GM23248 (cell line): ENCODE measurements at regions not wholly inside any gene's neighbourhood (a gene's known extent, or its start where the extent isn't known, plus 50 kb on each side); places are given as distances from the start of the nearest gene placed in this dataset.
"Not testable (repeated sequence)": the region's sequence is repeated elsewhere in the genome, so short reads cannot be mapped to it uniquely, and the experiment has no call there.

Experiments
- DNase-seq: peaks from one replicate; pipeline ENCODE4 v3.0.0-alpha.2; 2015
- H2AFZ ChIP-seq: fragments of 200-600 bp; sonication (generic); 2 replicates; pipeline ENCODE4 v1.6.1; 2016; ENCODE audit warnings: antibody characterized with exemption
- H3F3A ChIP-seq: fragments of 200-600 bp; sonication (generic); 2 replicates; pipeline ENCODE4 v1.6.1; 2016; ENCODE audit warnings: mild to moderate bottlenecking, antibody characterized with exemption, mixed run types; ENCODE audit not compliant: insufficient read depth
- H3K27ac ChIP-seq: fragments of 200-600 bp; sonication (generic); 2 replicates; pipeline ENCODE4 v1.5.1; 2016; ENCODE audit warnings: mild to moderate bottlenecking
- H3K27me3 ChIP-seq: fragments of 200-600 bp; sonication (generic); replicated peaks from 2 replicates; pipeline ENCODE4 v1.6.1; 2016; ENCODE audit warnings: mild to moderate bottlenecking; ENCODE audit not compliant: insufficient read depth
- H3K36me3 ChIP-seq: fragments of 200-600 bp; sonication (generic); 2 replicates; pipeline ENCODE4 v1.6.1; 2016; ENCODE audit warnings: low read depth, mild to moderate bottlenecking
- H3K4me1 ChIP-seq: fragments of 200-600 bp; sonication (generic); 2 replicates; pipeline ENCODE4 v1.6.1; 2016; ENCODE audit warnings: mild to moderate bottlenecking; ENCODE audit not compliant: insufficient read depth
- H3K4me2 ChIP-seq: fragments of 200-600 bp; sonication (generic); one replicate; pipeline ENCODE4 v1.6.1; 2016; ENCODE audit warnings: mild to moderate bottlenecking; ENCODE audit not compliant: unreplicated experiment
- H3K4me3 ChIP-seq: fragments of 200-600 bp; sonication (generic); 2 replicates; pipeline ENCODE4 v1.5.1; 2016; ENCODE audit warnings: mild to moderate bottlenecking
- H3K79me2 ChIP-seq: fragments of 200-600 bp; sonication (generic); 2 replicates; pipeline ENCODE4 v1.6.1; 2016; ENCODE audit warnings: mild to moderate bottlenecking; ENCODE audit not compliant: insufficient read depth
- H3K9ac ChIP-seq: fragments of 200-600 bp; sonication (generic); 2 replicates; pipeline ENCODE4 v1.6.1; 2016; ENCODE audit warnings: mild to moderate bottlenecking
- H3K9me2 ChIP-seq: fragments of 200-600 bp; sonication (generic); 2 replicates; pipeline ENCODE4 v1.6.1; 2016; ENCODE audit warnings: mixed run types, mild to moderate bottlenecking, moderate library complexity; ENCODE audit not compliant: insufficient read depth
- H3K9me3 ChIP-seq: fragments of 200-600 bp; sonication (generic); one replicate; pipeline ENCODE4 v1.6.1; 2017; ENCODE audit warnings: low read depth
- H4K20me1 ChIP-seq: fragments of 200-600 bp; sonication (generic); 2 replicates; pipeline ENCODE4 v1.6.0; 2016; ENCODE audit not compliant: insufficient read depth
- EZH2 ChIP-seq: fragments of 200-600 bp; sonication (generic); IDR thresholded peaks from 2 replicates; pipeline ENCODE4 v1.6.1; 2018; ENCODE audit warnings: antibody characterized with exemption, mild to moderate bottlenecking; ENCODE audit not compliant: insufficient read depth, poor library complexity, severe bottlenecking
- EZH2phosphoT487 ChIP-seq: fragments of 200-600 bp; sonication (generic); IDR thresholded peaks from 2 replicates; pipeline ENCODE4 v1.6.1; 2018; ENCODE audit warnings: antibody characterized with exemption, moderate library complexity, mild to moderate bottlenecking, low read depth; ENCODE audit not compliant: insufficient read depth
- WGBS, 2 experiments: methylation state at CpG; one replicate each; pipeline ENCODE4 v1.1.6; 2015 to 2017; ENCODE audit warnings: low lambda C conversion rate in 2 of 2, low coverage in 1 of 2; ENCODE audit errors: missing lambda C conversion rate in 2 of 2; 5-methylcytosine and 5-hydroxymethylcytosine counted together
- in situ Hi-C: fragments of 300-500 bp; cut with MboI; formaldehyde crosslinking; loops from 2 replicates; pipeline ENCODE4 v1.15.0; 2020

GRCh38 chr6:86872810-86873209, 64.5 kb upstream of the HTR1E start:
- not testable (repeated sequence) for DNase-seq, H3K9ac ChIP-seq, H3K4me3 ChIP-seq, H4K20me1 ChIP-seq, H3K4me1 ChIP-seq, H3K79me2 ChIP-seq, H3K36me3 ChIP-seq, H3K4me2 ChIP-seq, H3K27ac ChIP-seq, H3F3A ChIP-seq, H3K27me3 ChIP-seq, H3K9me3 ChIP-seq, H3K9me2 ChIP-seq, H2AFZ ChIP-seq
- in situ Hi-C loops, result loop anchor here (25.0 kb wide), 1 partner anchor 1111 kb away; no protein-coding TSS in a partner anchor
- WGBS, 2 experiments, result 61 to 67% methylated on average over 16 of the region's 16 CpGs

GRCh38 chr6:86871681-86872080, 65.6 kb upstream of the HTR1E start:
- TF ChIP-seq EZH2 (no peak), EZH2phosphoT487 (no peak)
- no peaks in the 10 kb centered on the region for H4K20me1 ChIP-seq
- no peak for DNase-seq
- no peaks in the 10 kb centered on the region for H3K27me3 ChIP-seq
- H3K4me1 ChIP-seq, result no peaks in the 10 kb centered on the region
- no peak overlapping the region for H3K27ac ChIP-seq
- WGBS, 2 experiments, result 0% methylated on average over 1 of the region's 1 CpG
- no peak overlapping the region for H3K4me2 ChIP-seq
- H3K79me2 ChIP-seq, result no peaks in the 10 kb centered on the region
- no peaks in the 10 kb centered on the region for H3K9me2 ChIP-seq
- H2AFZ ChIP-seq, result no peak overlapping the region
- H3F3A ChIP-seq, result no peaks in the 10 kb centered on the region
- in situ Hi-C loops, result loop anchor here (25.0 kb wide), 1 partner anchor 1109 kb away; no protein-coding TSS in a partner anchor
- no peak overlapping the region for H3K4me3 ChIP-seq
- no peaks in the 10 kb centered on the region for H3K36me3 ChIP-seq
- no peaks in the 10 kb centered on the region for H3K9me3 ChIP-seq
- H3K9ac ChIP-seq, result no peak overlapping the region

GRCh38 chr6:86869500-86869899, 67.8 kb upstream of the HTR1E start:
- Histone ChIP-seq H3K27me3 (no peaks in the 10 kb centered on the region), H3K79me2 (no peaks in the 10 kb centered on the region), H3F3A (no peaks in the 10 kb centered on the region), H3K4me3 (no peak overlapping the region), H2AFZ (no peak overlapping the region), H3K36me3 (no peaks in the 10 kb centered on the region), H3K4me1 (no peaks in the 10 kb centered on the region), H3K27ac (no peak overlapping the region), H3K9ac (no peak overlapping the region), H3K4me2 (no peak overlapping the region), H3K9me2 (no peaks in the 10 kb centered on the region), H4K20me1 (no peaks in the 10 kb centered on the region), H3K9me3 (no peaks in the 10 kb centered on the region)
- TF ChIP-seq EZH2 (no peak), EZH2phosphoT487 (no peak)
- 16 to 24% methylated on average over 1 of the region's 1 CpG for WGBS, 2 experiments
- no peak for DNase-seq
- in situ Hi-C loops, result loop anchor here (25.0 kb wide), 1 partner anchor 1107 kb away; no protein-coding TSS in a partner anchor

GRCh38 chr6:86859513-86859912, 77.8 kb upstream of the HTR1E start:
- no peaks in the 10 kb centered on the region for H3K9me2 ChIP-seq
- no peak overlapping the region for H2AFZ ChIP-seq
- H3K36me3 ChIP-seq, result no peaks in the 10 kb centered on the region
- 0 out of 2 replicates have a peak, but pooled peaks cover 3% of the 10 kb centered on the region for H3K27me3 ChIP-seq
- no peak for DNase-seq
- no peak overlapping the region for H3K9ac ChIP-seq
- in situ Hi-C loops, result loop anchor here (25.0 kb wide), 1 partner anchor 1097 kb away; no protein-coding TSS in a partner anchor
- no peaks in the 10 kb centered on the region for H3K9me3 ChIP-seq
- no peaks in the 10 kb centered on the region; the same call in 1 of the 2 replicates for H4K20me1 ChIP-seq
- no peaks in the 10 kb centered on the region for H3K4me1 ChIP-seq
- H3K79me2 ChIP-seq, result no peaks in the 10 kb centered on the region
- no peak overlapping the region for H3K4me3 ChIP-seq
- no peak overlapping the region for H3K27ac ChIP-seq
- H3F3A ChIP-seq, result no peaks in the 10 kb centered on the region
- TF ChIP-seq EZH2phosphoT487, result no peak
- no peak for TF ChIP-seq EZH2
- no peak overlapping the region for H3K4me2 ChIP-seq

- no peaks in the 10 kb centered on the region for H3K36me3 ChIP-seq
- 0 out of 2 replicates have a peak, but pooled peaks cover 3% of the 10 kb centered on the region for H3K27me3 ChIP-seq
- H3K9ac ChIP-seq, result no peak overlapping the region
- H3K9me2 ChIP-seq, result no peaks in the 10 kb centered on the region
- no peaks in the 10 kb centered on the region; the same call in 1 of the 2 replicates for H4K20me1 ChIP-seq
- no peaks in the 10 kb centered on the region for H3F3A ChIP-seq
- no peak for DNase-seq
- no peak overlapping the region for H3K4me2 ChIP-seq
- H3K4me3 ChIP-seq, result no peak overlapping the region
- TF ChIP-seq EZH2phosphoT487, result no peak
- TF ChIP-seq EZH2, result no peak
- in situ Hi-C loops, result loop anchor here (25.0 kb wide), 1 partner anchor 1097 kb away; no protein-coding TSS in a partner anchor
- H3K27ac ChIP-seq, result no peak overlapping the region
- H2AFZ ChIP-seq, result no peak overlapping the region
- H3K9me3 ChIP-seq, result no peaks in the 10 kb centered on the region
- H3K4me1 ChIP-seq, result no peaks in the 10 kb centered on the region
- H3K79me2 ChIP-seq, result no peaks in the 10 kb centered on the region
- WGBS, 2 experiments, result 27 to 42% methylated on average over 3 of the region's 3 CpGs
These were observed 78.4 kb upstream of the HTR1E start for GRCh38 chr6:86858970-86859369.
